ENCODE measurements at regions not wholly inside any gene's neighbourhood (a gene's known extent, or its start where the extent isn't known, plus 50 kb on each side); places are given as distances from the start of the nearest gene placed in this dataset.
"Not testable (repeated sequence)": the region's sequence is repeated elsewhere in the genome, so short reads cannot be mapped to it uniquely, and the experiment has no call there.

GRCh38 chr2:8597094-8597493, 84.8 kb upstream of the ID2 start:
- DNase-seq (ENCODE audit: low read depth in 2 of 2) = no peak

GRCh38 chr2:8597559-8598225, 84.2 kb upstream of the ID2 start:
- no peak for DNase-seq (ENCODE audit: low read depth in 2 of 2)

GRCh38 chr2:8598295-8599165, 83.3 kb upstream of the ID2 start:
- no peak for DNase-seq (ENCODE audit: low read depth in 2 of 2)

- DNase-seq (ENCODE audit: low read depth in 2 of 2) = no peak
These were observed 82.2 kb upstream of the ID2 start for GRCh38 chr2:8599421-8600242.

GRCh38 chr2:8600456-8600855, 81.4 kb upstream of the ID2 start:
- DNase-seq (ENCODE audit: low read depth in 2 of 2) = no peak

GRCh38 chr2:8602809-8603208, 79.0 kb upstream of the ID2 start:
- DNase-seq (ENCODE audit: low read depth in 2 of 2) = no peak

- not testable (repeated sequence) for DNase-seq (ENCODE audit: low read depth in 2 of 2)
These were observed 78.5 kb upstream of the ID2 start for GRCh38 chr2:8603356-8603755.

GRCh38 chr2:8604262-8604661, 77.6 kb upstream of the ID2 start:
- no peak for DNase-seq (ENCODE audit: low read depth in 2 of 2)

GRCh38 chr2:8605351-8606065, 76.3 kb upstream of the ID2 start:
- no peak for DNase-seq (ENCODE audit: low read depth in 2 of 2)

GRCh38 chr2:8606226-8606625, 75.6 kb upstream of the ID2 start:
- no peak for DNase-seq (ENCODE audit: low read depth in 2 of 2)

GRCh38 chr2:8606649-8607550, 75.0 kb upstream of the ID2 start:
- no peak for DNase-seq (ENCODE audit: low read depth in 2 of 2)

- no peak for DNase-seq (ENCODE audit: low read depth in 2 of 2)
These were observed 74.2 kb upstream of the ID2 start for GRCh38 chr2:8607606-8608005.

- no peak for DNase-seq (ENCODE audit: low read depth in 2 of 2)
These were observed 73.4 kb upstream of the ID2 start for GRCh38 chr2:8608411-8608954.

- no peak for DNase-seq (ENCODE audit: low read depth in 2 of 2)
These were observed 72.5 kb upstream of the ID2 start for GRCh38 chr2:8609357-8609811.

- not testable (repeated sequence) for DNase-seq (ENCODE audit: low read depth in 2 of 2)
These were observed 71.1 kb upstream of the ID2 start for GRCh38 chr2:8610775-8611174.

GRCh38 chr2:8611246-8611645, 70.6 kb upstream of the ID2 start:
- no peak for DNase-seq (ENCODE audit: low read depth in 2 of 2)

- DNase-seq (ENCODE audit: low read depth in 2 of 2) = no peak
These were observed 70.2 kb upstream of the ID2 start for GRCh38 chr2:8611700-8612099.

- DNase-seq (ENCODE audit: low read depth in 2 of 2) = no peak
These were observed 69.1 kb upstream of the ID2 start for GRCh38 chr2:8612734-8613179.

GRCh38 chr2:8613207-8613999, 68.5 kb upstream of the ID2 start:
- DNase-seq (ENCODE audit: low read depth in 2 of 2) = not testable (repeated sequence)

Measured in activated CD8-positive, alpha-beta memory T cell treated with anti-CD3 and anti-CD28 coated beads for 4 hours (primary cell).